Panc1 (cell line): ENCODE measurements at regions not wholly inside any gene's neighbourhood (a gene's known extent, or its start where the extent isn't known, plus 50 kb on each side); places are given as distances from the start of the nearest gene placed in this dataset.

Source experiments
- ATAC-seq: fragments of 200-7000 bp; cut with Tn5 transposase; 2 replicates; pipeline ENCODE4 v1.9.1; 2020; ENCODE audit warnings: mild to moderate bottlenecking, moderate library complexity
- BruUV-seq: library from RNA; stranded (reverse); fragments of 400-500 nt; replicated peaks from 2 replicates; lab custom pipeline; 2021; lab: Mats Ljungman, UMichigan
- CTCF ChIA-PET: fragments of 300-600 bp; sonication (Branson Sonifier 250); formaldehyde crosslinking; loops from one replicate; lab custom pipeline; 2022; ENCODE audit warnings: antibody characterized with exemption; lab: Charles Lee
- POLR2A ChIA-PET: fragments of 300-600 bp; sonication (Branson Sonifier 250); formaldehyde crosslinking; loops from one replicate; lab custom pipeline; 2022; ENCODE audit warnings: antibody characterized with exemption; lab: Charles Lee
- DNase-seq: peaks from one replicate; pipeline ENCODE4 v3.0.0-alpha.2; 2010; ENCODE audit warnings: low read depth, low spot score
- H3K27ac ChIP-seq: 2 replicates; pipeline ENCODE4 v1.5.1; 2011; ENCODE audit warnings: mild to moderate bottlenecking, low read length, inconsistent platforms
- H3K27me3 ChIP-seq: fragments of 200-500 bp; sonication (Bioruptor generic); 2 replicates; pipeline ENCODE4 v1.6.0; 2014; ENCODE audit warnings: low read length, inconsistent platforms; ENCODE audit not compliant: control insufficient read depth, insufficient read depth
- H3K36me3 ChIP-seq: fragments of 200-500 bp; sonication (Bioruptor generic); 2 replicates; pipeline ENCODE4 v1.5.1; 2014; ENCODE audit warnings: inconsistent platforms, mild to moderate bottlenecking, low read length, moderate library complexity; ENCODE audit not compliant: control insufficient read depth, insufficient read depth
- H3K4me1 ChIP-seq: 2 replicates; pipeline ENCODE4 v1.5.1; 2011; ENCODE audit warnings: inconsistent platforms, mild to moderate bottlenecking, low read length, moderate library complexity; ENCODE audit not compliant: control insufficient read depth, insufficient read depth
- H3K4me3 ChIP-seq, 2 experiments: 2 replicates each; pipeline ENCODE4 v1.5.1; 2011 to 2012; ENCODE audit warnings: low read depth in 2 of 2, low read length in 2 of 2, mild to moderate bottlenecking in 2 of 2, inconsistent platforms in 1 of 2, moderate library complexity in 1 of 2
- H3K9me3 ChIP-seq: fragments of 200-500 bp; sonication (Bioruptor generic); 2 replicates; pipeline ENCODE4 v1.5.1; 2014; ENCODE audit warnings: low read depth, mild to moderate bottlenecking, inconsistent platforms, low read length, moderate library complexity; ENCODE audit not compliant: control insufficient read depth, insufficient read depth
- POLR2AphosphoS5 ChIP-seq: IDR thresholded peaks from 2 replicates; pipeline ENCODE4 v1.6.1; 2012; ENCODE audit warnings: mild to moderate bottlenecking, low read depth, low read length, moderate library complexity
- SIN3A ChIP-seq: IDR thresholded peaks from 2 replicates; pipeline ENCODE4 v1.6.1; 2012; ENCODE audit warnings: low read depth, mild to moderate bottlenecking, low read length, moderate library complexity, borderline replicate concordance; ENCODE audit not compliant: insufficient read depth
- TCF7L2 ChIP-seq: IDR thresholded peaks from 2 replicates; pipeline ENCODE4 v1.6.1; 2011; ENCODE audit warnings: mild to moderate bottlenecking, low read depth, low read length, inconsistent platforms
- in situ Hi-C: cut with HindIII; loops from 2 replicates; pipeline ENCODE4 v1.10.0; 2016; ENCODE audit warnings: low sequenced_read_pairs, low pct_unique_long_range_greater_than_20kb
- intact Hi-C: fragments of 100-400 bp; cut with micrococcal nuclease; formaldehyde crosslinking; loops from one replicate; pipeline ENCODE4 v1.10.0; 2022; ENCODE audit not compliant: unreplicated experiment
- TF ChIP-seq, protein P1 (sequence below): fragments of 450-650 bp; IDR thresholded peaks from 2 replicates; pipeline ENCODE4 v1.5.1; 2017; ENCODE audit warnings: mild to moderate bottlenecking
- TF ChIP-seq, protein P2 (sequence below), 2 experiments: IDR thresholded peaks; 2 replicates each; pipeline ENCODE4 v1.6.1; 2011 to 2012; ENCODE audit warnings: low read depth in 2 of 2, control low read depth in 1 of 2, low read length in 1 of 2, mild to moderate bottlenecking in 1 of 2, moderate library complexity in 1 of 2; ENCODE audit not compliant: insufficient read depth in 1 of 2

DNA sequence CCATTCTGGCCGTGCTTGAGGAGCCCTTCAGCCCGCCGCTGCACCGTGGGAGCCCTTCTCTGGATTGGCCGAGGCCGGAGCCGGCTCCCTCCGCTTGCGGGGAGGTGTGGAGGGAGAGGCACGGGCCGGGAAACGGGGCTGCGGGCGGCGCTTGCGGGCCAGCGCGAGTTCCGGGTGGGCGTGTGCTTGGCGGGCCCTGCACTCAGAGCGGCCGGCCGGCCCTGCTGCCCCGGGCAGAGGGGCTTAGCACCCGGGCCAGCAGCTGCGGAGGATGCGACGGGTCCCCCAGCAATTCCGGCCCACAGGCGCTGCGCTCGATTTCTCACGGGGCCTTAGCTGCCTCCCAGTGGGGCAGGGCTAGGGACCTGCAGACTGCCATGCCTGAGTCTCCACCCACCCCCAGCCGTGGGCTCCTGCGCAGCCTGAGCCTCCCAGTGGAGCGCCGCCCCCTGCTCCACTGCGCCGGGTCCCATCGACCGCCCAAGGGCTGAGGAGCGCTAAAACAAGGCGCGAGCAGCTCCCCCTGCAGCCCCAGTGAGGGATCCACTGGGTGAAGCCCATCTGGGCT is 76.5 kb downstream of the PCDH20 start:
- in situ Hi-C loops, result no loop called here
- no peak for TF ChIP-seq POLR2AphosphoS5
- TF ChIP-seq TCF7L2, result no peak
- intact Hi-C loops, result no loop called here

DNA sequence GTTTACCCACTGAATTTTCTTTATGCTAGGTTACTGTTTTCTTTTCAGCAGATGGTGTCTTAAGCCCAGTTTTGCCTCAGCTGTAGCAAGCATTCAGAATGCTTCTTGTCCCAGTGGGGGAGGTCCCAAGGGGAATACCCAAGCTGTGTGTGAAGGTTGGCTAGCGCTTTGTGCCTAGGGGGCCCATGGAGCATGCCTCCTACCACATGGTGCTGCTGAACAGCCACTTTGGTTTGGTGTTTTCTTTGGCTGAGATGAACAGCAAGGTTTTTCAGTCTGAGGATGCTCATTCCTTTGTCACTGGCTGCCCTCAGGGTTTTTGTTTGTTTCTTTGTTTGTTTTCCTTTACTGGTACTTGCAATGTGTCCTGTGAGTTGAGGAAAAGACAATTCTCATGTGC is 99.0 kb downstream of the PCDH20 start:
- TF ChIP-seq TCF7L2, result no peak
- no peak for TF ChIP-seq POLR2AphosphoS5
- TF ChIP-seq, protein P1, sequence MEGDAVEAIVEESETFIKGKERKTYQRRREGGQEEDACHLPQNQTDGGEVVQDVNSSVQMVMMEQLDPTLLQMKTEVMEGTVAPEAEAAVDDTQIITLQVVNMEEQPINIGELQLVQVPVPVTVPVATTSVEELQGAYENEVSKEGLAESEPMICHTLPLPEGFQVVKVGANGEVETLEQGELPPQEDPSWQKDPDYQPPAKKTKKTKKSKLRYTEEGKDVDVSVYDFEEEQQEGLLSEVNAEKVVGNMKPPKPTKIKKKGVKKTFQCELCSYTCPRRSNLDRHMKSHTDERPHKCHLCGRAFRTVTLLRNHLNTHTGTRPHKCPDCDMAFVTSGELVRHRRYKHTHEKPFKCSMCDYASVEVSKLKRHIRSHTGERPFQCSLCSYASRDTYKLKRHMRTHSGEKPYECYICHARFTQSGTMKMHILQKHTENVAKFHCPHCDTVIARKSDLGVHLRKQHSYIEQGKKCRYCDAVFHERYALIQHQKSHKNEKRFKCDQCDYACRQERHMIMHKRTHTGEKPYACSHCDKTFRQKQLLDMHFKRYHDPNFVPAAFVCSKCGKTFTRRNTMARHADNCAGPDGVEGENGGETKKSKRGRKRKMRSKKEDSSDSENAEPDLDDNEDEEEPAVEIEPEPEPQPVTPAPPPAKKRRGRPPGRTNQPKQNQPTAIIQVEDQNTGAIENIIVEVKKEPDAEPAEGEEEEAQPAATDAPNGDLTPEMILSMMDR, result no peak
- no peak for TF ChIP-seq SIN3A
- TF ChIP-seq, protein P2, sequence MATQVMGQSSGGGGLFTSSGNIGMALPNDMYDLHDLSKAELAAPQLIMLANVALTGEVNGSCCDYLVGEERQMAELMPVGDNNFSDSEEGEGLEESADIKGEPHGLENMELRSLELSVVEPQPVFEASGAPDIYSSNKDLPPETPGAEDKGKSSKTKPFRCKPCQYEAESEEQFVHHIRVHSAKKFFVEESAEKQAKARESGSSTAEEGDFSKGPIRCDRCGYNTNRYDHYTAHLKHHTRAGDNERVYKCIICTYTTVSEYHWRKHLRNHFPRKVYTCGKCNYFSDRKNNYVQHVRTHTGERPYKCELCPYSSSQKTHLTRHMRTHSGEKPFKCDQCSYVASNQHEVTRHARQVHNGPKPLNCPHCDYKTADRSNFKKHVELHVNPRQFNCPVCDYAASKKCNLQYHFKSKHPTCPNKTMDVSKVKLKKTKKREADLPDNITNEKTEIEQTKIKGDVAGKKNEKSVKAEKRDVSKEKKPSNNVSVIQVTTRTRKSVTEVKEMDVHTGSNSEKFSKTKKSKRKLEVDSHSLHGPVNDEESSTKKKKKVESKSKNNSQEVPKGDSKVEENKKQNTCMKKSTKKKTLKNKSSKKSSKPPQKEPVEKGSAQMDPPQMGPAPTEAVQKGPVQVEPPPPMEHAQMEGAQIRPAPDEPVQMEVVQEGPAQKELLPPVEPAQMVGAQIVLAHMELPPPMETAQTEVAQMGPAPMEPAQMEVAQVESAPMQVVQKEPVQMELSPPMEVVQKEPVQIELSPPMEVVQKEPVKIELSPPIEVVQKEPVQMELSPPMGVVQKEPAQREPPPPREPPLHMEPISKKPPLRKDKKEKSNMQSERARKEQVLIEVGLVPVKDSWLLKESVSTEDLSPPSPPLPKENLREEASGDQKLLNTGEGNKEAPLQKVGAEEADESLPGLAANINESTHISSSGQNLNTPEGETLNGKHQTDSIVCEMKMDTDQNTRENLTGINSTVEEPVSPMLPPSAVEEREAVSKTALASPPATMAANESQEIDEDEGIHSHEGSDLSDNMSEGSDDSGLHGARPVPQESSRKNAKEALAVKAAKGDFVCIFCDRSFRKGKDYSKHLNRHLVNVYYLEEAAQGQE (IDR thresholded peaks at IDR 0.05; ENCODE audit: insufficient read depth in 1 of 2, low read depth in 2 of 2, low read length in 1 of 2), result no peak
- ChIA-PET CTCF (no interaction called here), POLR2A (no interaction called here)
- Histone ChIP-seq H3K9me3 (no peaks in the 10 kb centered on the region), H3K36me3 (no peaks in the 10 kb centered on the region), H3K4me3 (no peak overlapping the region), H3K4me1 (no peaks in the 10 kb centered on the region), H3K27ac (no peak overlapping the region), H3K27me3 (no peaks in the 10 kb centered on the region)
- in situ Hi-C loops (no loop called here), intact Hi-C loops (no loop called here)
- no peak for ATAC-seq
- no peak for DNase-seq
- no TSS peak for BruUV-seq

More for the DNA sequence above, 76.5 kb downstream of the PCDH20 start:
- no peaks in the 10 kb centered on the region for H3K36me3 ChIP-seq
- H3K27ac ChIP-seq, result no peak overlapping the region
- POLR2A ChIA-PET, result no interaction called here
- ATAC-seq (no peak), DNase-seq (no peak)
- CTCF ChIA-PET, result no interaction called here
- H3K4me1 ChIP-seq, result no peaks in the 10 kb centered on the region
- H3K4me3 ChIP-seq, result no peak overlapping the region
- H3K9me3 ChIP-seq, result no peaks in the 10 kb centered on the region
- no peaks in the 10 kb centered on the region for H3K27me3 ChIP-seq
- BruUV-seq, result no TSS peak

DNA sequence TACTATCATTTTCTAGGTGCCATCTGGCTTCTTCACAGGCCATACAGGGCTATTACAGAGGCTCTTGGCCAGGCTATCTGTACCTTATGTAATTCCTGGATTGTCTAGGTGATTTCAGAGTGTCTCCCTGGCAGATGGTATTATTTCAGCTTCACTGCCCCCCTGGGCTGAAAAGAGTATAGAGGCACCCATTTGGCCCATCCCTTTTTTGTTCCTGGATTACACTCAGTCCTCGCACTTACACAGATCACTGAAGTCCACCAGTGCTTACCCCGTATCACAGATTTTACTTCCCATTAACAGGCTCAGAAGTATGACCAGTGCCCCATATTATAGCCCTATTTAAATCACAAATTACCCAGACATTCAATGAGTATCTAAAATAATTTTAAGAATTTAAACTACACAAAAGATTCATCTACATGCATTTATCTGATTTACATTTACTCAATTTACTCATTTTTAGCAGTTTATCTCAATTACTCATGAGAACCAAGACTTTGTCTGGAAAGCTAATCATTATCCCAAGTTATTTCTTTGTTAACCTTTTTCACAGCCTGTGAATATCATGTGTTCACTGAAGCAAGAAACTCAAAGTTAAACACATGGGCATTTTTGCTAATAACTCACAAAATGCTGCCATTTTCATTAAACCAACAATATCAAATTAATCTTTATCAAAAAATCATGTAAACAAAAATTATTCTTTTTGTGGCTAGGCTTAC is 121.0 kb downstream of the PCDH20 start:
- DNase-seq, result no peak
- Histone ChIP-seq H3K27ac (no peak overlapping the region), H3K4me3 (no peak overlapping the region), H3K9me3 (no peaks in the 10 kb centered on the region), H3K27me3 (no peaks in the 10 kb centered on the region), H3K4me1 (no peaks in the 10 kb centered on the region), H3K36me3 (no peaks in the 10 kb centered on the region)
- no TSS peak for BruUV-seq
- POLR2A ChIA-PET, result no interaction called here
- TF ChIP-seq, protein P1, result no peak
- no peak for TF ChIP-seq POLR2AphosphoS5
- no peak for TF ChIP-seq SIN3A
- TF ChIP-seq, protein P2 (IDR thresholded peaks at IDR 0.05; ENCODE audit: insufficient read depth in 1 of 2, low read depth in 2 of 2, low read length in 1 of 2), result no peak
- no peak for TF ChIP-seq TCF7L2
- CTCF ChIA-PET, result no interaction called here
- in situ Hi-C loops (no loop called here), intact Hi-C loops (no loop called here)
- no peak for ATAC-seq
